Stimulated activated CD8-positive, alpha-beta memory T cell treated with anti-CD3 and anti-CD28 coated beads, Interleukin-2, amount 100 ng/mL, for 1 hour (primary cell): ENCODE measurements at regions not wholly inside any gene's neighbourhood (a gene's known extent, or its start where the extent isn't known, plus 50 kb on each side); places are given as distances from the start of the nearest gene placed in this dataset.

Experiments
- DNase-seq, 2 donors: peaks; one replicate each; pipeline ENCODE4 v3.0.0-alpha.2; 2020; ENCODE audit warnings: low read depth in 2 of 2

DNA sequence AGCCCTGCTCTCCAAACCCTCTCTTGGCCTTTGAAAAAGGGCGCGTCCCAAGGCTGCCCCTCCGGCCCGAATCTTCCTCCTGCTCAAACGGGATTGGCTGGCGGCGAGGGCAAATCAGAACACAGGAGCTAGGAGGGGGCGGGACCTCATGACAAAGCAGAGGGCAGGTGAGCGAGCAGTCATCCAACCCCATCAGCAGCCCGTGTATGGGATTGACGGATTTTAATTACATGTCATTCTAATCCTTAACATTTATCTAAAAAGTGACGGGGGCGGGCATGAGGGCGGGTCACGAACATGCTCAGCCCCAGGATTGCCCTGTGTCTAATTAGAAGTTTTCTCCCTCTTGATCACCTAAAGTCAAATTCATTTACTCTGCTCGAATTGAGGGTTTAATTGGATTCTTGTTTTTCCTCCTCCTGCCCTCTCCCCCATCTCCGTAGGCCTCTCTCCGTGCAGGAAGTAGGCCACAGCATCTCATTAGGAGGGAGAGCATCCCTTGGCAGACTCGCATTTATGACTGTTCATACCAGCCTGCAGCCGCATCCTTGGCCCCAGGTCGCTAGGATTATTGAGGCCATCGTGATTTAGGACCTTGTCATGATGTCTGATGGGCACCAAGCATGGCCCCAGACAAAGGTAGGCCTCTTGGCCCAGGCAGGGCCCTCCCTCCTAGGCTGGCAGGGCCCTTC is 147.1 kb downstream of the CHST1 start:
- no peak for DNase-seq

DNA sequence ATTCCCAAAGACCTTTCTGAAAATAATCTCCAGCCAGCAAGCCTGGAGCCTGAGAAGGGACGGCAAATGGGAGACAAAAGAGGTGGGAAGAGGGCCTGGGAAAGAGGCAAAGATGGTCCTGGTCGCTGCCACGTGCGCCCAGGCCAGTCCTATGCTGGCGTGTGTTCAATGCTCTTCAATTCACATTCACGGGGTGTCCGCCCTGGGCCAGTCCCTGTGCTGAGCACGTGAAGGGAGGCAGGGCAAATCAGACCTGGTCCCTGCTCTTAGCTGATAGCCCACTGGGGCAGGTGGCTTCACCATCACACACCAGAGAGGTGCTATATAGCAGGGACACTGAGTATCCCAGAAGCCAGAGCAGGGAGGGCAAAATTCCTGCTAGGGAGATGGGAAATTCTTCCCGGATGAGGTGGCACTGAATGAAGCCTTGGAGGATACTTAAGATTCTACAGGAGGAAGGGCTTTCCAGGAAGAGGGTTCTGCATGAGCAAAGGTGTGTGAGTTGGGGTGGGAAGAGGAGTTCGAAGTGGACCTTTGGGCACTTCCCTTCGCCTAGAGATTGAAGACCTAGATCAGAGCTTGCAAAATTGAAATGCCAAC is 148.2 kb downstream of the CHST1 start:
- DNase-seq = no peak

GRCh38 chr11:45513821-45514340 is 151.5 kb downstream of the CHST1 start:
- DNase-seq = no peak

DNA sequence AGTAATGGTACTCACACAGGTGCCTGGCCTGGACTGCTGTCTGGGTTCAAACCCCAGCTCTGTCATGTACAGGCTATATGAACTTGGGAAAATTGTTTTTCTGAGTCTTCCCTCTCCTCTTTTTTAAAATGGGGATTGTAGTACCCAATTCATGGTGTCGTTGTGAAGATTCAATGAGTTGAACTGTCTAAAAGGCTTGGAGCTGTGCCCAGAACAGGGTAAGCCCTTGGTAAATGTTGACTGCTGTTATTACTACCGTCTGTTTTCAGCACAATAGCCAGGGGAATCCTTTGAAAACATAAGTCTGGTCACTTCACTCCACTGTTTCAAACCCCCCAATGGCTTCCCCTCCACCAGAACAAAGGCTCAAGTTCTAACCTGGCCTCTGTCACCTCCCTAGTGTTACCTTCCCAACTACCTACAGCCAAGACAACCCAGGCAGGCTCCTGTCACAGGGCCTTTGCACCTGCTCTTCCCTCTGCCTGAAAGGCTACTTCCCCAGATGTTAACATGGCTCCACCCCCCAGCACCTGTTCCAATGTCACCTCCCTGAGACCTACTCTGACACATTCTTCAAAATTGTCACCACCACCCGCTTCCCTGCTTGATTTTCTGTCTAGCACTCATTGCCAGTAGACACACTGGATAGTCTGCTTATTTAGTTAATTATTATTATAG is 152.8 kb downstream of the CHST1 start:
- no peak for DNase-seq

DNA sequence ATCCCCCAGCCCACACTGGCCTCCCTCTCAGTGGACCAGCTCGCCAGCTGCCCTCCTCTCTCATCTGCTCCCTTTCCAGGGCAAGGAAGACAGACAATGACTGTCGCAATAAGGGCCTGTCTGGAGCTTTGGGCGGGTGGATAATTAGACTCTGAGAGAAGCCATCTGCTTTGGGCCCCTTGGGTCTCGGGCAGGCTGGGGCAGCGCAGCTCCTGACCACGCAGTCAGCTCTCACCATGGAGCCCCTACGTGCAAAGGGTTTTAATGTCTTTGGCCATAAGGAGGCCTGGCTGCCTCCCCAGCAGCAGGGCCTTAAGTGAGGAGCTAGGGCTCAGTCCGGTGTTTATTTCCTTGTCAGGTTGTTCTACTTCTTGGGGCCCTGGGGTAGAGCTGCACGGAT is 153.9 kb downstream of the CHST1 start:
- no peak for DNase-seq

DNA sequence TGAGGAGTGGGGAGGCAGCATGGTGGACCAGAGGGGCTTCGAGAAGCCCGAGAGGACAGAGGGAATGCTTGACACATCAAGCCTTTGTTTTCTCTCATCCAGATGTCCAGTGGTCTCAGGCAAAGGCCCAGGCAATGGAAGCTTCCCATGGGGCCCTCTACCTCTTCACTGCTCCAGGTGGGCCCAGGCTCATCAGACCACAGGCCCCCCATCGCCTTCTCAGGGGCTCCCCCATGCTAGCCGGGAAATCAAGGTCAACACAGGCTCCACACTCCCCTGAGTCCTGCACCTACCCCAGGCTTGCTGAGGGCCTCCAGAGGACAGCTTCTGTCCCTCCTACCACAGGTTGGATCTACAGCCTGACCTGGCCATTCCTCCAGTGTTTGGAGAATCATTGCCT is 157.5 kb downstream of the CHST1 start:
- DNase-seq = no peak

DNA sequence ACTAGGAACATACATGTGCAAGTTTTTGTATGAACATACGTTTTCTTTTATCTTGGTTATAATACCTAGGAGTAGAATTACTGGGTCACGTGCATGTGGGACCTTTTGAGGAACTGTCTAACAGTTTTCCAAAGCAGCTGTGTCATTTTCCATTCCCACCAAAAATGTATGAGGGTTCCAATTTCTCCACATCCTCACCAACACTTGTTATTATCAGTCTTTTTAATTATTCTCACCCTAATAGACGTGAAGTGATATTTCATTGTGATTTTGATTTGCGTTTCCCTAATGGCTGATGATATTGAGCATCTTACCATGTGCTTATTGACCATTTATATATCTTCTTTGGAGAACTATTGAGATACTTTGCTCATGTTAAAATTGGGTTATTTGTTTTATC is 162.1 kb downstream of the CHST1 start:
- DNase-seq = no peak

DNA sequence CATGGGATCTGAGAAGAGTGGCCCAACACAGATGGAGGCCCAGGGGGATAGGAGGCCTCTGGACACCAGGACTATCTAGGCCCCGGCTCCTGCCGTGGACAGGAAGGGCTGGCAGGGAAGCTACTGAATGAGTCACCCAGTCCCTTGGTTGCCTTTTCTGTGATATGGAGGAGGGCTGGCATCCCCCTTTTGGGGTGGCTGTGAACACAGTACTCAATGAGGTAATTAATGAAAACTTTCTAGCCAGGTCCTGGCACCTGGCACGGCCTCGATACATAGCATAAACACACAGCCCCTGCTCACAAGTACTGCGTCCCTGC is 163.2 kb downstream of the CHST1 start:
- DNase-seq = no peak

DNA sequence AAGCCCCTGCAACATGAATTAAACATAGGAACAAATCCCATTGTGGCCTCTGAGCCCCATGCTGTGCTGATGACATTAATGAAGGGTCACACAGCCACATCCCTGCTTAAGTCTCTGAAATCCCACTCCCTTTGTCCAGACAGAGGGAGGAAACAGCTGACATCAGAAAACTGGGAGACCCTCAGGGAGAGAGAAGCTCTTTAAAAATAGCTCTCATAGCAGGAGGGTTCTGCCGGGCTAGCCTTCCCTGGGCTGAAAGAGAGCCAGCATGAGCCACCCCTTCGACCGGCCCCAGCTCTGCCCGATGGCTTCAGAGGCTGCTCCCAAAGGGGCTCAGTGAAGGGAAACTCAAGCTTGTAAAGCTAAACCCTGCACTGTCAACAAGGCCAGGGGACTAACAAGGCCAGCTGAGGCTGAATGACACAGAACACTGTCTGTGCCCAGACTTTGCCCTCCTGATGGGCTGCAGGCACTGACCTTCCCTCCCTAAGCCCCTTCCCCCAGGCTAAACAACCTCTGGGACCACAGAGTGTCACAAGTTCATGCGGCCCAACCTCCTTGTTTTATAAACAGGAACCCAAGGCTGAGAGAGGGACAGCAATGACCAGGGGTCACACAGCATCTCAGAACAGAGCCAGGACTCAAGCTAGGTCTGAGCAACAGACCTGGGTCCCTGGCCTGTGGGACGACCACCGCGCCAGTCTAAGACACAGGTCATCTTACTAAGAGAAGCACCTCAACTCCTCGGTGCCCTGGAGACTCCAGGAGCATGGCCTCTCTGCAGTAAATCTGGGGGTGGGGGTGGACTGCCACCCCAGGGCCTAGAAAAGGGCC is 163.8 kb downstream of the CHST1 start:
- no peak for DNase-seq

DNA sequence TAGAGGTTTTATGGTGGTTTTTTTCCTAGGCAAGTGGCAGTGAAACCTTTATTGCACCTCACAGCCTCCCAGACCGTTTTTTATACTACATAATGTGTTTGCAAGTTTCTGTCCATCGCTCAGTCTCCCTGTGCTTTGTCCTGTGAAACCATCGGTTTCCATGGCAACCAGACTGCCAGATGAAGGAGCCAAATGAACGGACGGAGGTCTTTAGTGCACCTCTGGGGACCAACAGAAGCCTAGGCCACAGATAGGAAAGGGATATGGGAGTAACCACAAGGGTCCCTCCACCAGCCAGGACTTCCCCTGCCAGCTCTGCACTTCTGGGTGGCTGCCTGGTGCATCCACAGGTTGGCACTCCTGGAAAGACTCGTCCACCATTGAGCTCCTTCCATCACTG is 165.0 kb downstream of the CHST1 start:
- no peak for DNase-seq

DNA sequence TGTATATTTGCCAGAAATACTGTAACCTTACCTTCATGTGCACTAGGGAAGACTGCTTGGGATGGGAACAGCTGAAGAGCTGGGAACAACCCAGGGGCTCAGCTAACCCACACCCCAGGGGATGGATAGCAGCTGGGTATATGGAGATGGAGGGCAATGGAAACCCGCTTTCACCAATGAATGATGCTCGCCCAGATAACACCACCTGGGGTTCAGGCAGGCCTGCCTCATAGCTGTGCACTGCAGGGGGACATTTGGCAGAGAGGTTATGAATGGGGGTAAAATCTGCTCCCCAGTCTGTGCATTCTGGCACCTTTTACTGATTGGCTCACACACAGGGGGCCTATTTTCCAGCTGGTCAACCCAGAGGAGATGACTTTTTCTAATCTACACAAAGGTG is 170.7 kb downstream of the CHST1 start:
- DNase-seq = no peak

DNA sequence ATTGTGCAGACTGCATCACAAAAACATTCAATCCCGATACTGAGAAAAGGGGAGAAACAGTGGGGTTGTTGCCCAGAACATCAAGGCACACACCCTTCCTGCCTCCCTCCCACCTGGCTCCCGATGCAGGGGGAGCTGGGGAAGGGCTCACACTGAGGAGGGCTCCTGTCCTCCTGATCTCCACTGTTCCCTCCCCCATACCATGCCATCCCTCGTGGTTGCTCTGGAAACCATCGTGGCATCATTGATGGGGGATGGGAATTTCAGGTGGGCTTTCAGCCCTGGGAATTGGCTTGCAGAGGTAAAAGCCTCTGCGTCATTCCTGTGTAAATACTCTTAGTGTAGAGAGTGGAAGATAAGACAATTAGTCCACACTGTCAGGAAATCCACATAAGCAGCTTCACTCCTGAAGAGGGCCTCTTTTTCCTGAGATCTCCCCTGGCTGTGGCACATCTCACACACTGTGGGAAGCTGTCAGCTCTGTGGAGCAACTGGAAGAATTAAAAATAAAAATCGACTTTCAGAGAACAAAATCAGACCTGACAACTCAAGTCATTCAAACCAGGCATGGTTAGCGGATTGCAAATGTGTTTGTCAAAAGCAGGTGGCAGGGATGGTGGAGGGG is 176.0 kb downstream of the CHST1 start:
- no peak for DNase-seq

DNA sequence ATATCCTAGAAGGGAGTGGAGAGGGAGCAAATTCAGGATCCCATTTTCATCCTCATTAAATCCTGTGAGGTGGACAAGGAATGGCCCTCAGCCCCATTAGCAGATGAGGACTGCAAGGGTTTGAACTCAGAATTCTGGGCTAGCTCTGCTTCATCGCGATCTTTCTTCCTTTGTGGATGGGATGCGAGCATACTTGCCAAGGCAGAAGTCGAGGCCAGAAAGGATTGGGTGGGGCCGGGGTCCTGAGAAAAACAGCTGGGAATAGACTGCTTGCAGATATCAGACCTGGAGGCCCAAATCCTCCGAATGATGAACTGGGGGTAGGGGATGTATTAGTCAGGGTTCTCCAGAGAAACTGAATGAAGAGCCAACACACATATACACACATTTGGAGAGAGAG is 179.0 kb downstream of the CHST1 start:
- DNase-seq = no peak

GRCh38 chr11:45485070-45485707 is 180.2 kb downstream of the CHST1 start:
- DNase-seq = no peak

GRCh38 chr11:45484326-45484883 is 181.0 kb downstream of the CHST1 start:
- no peak for DNase-seq

DNA sequence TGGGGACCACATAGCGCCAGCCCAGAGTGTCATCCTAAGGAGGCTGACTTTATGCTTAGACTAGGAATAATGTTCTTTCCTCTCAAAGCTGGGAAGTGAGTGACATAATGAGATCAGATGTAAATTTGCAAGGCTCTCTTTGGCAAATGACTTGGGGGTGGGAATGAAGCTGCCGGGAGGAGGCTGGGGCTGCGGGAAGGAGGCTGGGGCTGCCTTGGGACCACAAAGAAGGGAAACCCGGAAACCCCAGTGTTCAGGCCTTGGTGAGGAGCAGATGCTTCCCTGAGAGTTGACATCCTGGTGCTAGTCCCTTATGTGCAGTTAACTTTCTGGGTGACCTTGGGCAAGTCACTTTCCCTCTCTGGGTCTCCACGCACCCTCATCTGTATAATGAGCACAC is 182.0 kb downstream of the CHST1 start:
- DNase-seq = no peak

- no peak for DNase-seq
These were observed 183.1 kb downstream of the CHST1 start for GRCh38 chr11:45482331-45482730.

DNA sequence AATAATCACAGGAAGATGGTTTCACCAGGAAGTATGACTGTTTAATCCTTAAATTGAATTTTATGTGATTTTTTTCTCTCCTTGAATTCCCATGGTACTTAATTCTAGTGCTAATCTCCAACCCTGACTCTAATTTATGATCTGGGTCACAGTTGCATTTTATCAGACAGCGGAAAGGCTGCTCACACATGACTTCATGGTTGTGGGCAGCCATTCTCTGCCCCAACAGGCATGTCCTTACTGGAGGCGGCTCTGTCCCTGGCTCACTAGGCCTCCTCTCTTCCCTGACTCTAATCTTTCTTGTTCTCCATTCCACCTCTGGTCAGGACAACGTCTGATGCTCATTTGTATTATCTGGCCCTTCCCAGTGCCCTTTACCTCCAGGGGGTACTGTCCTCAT is 184.4 kb downstream of the CHST1 start:
- DNase-seq = no peak

DNA sequence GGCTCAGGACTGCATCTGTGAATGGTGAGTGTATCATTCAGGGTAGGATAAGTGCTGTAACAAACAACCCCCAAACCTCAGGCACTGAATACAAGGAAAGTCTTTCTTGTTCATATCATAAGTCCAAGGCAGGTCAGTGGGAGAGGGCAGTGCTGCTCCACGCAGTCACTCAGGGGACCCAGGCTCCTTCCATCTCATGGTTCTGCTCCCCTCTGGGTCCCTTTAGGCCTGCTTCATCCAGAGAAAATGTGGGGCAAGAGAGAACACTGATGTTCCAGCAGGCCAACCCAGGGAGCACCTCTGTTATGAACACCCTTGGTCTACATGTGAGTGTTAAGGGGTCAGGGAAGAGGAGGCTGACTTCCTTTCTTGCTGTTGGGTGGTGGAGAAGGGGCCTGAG is 187.8 kb downstream of the CHST1 start:
- no peak for DNase-seq

- DNase-seq = no peak
These were observed 189.3 kb downstream of the CHST1 start for GRCh38 chr11:45476126-45476525.

DNA sequence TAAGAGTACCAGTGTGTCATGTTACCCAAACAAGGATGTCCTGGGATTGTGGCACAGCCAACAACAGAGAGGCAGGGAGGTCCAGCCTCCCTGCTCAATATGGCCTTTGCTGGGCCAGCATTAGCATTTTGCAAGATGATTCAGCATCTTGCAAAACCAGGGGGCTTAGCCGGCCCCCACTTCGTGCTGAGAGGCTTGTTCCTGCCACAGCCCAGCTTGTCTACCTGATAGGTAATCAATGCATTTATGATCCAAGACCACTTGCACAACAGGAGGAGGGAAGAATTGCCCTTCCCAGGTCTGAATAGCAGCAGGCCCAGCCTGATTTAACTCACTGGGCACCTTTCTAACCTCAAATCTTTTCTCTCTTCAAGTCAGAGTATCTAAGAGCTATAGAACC is 189.0 kb upstream of the SYT13 start:
- no peak for DNase-seq
